ENCODE measurements at regions not wholly inside any gene's neighbourhood (a gene's known extent, or its start where the extent isn't known, plus 50 kb on each side); places are given as distances from the start of the nearest gene placed in this dataset.

GRCh38 chr11:80868831-80869230, 1428.0 kb upstream of the TENM4 start:
- no peak for DNase-seq
- H3K36me3 Mint-ChIP-seq (ENCODE audit: insufficient read depth in 1 of 3, low read depth in 3 of 3) = no peaks in the 10 kb centered on the region
- H2BK20ac ChIP-seq (ENCODE audit: low read depth, low read length, poor library complexity, severe bottlenecking) = no peak overlapping the region
- no peaks in the 10 kb centered on the region for H3K79me2 ChIP-seq (ENCODE audit: insufficient read depth, low read length)
- no peak overlapping the region for H3K9ac ChIP-seq (ENCODE audit: extremely low read depth, insufficient read length, low read length)
- no peaks in the 10 kb centered on the region for H3K79me1 ChIP-seq (ENCODE audit: insufficient read depth, low read depth, low read length, poor library complexity, severe bottlenecking)
- WGBS (ENCODE audit: extremely low coverage, insufficient read length, low lambda C conversion rate) = no CpG with 5 or more reads among the region's 1 CpG
- H2BK15ac ChIP-seq (ENCODE audit: low read depth, low read length) = no peak overlapping the region
- no peak overlapping the region for H2BK12ac ChIP-seq (ENCODE audit: insufficient read length, low read depth, low read length)
- H3T11ph ChIP-seq (ENCODE audit: low read length) = no peak overlapping the region
- H4K8ac ChIP-seq (replicated peaks; ENCODE audit: insufficient read length, low read depth, low read length) = no peak overlapping the region
- H3K27me3 Mint-ChIP-seq (ENCODE audit: low read depth) = no peaks in the 10 kb centered on the region
- H3K27ac ChIP-seq (ENCODE audit: insufficient read length, low read depth, low read length) = no peak overlapping the region
- TF ChIP-seq CTCF (conservative IDR thresholded peaks at IDR 0.05) = no peak
- H2BK5ac ChIP-seq (ENCODE audit: insufficient read length, low read length) = no peak overlapping the region
- no peak overlapping the region for H4K91ac ChIP-seq (ENCODE audit: insufficient read length, low read depth, low read length)
- no peak overlapping the region for H3K4me2 ChIP-seq (ENCODE audit: insufficient read depth, insufficient read length, low read length)
- no peak overlapping the region for H2BK120ac ChIP-seq (ENCODE audit: low read depth, low read length, poor library complexity, severe bottlenecking)
- no peaks in the 10 kb centered on the region for H3K27me3 ChIP-seq (ENCODE audit: insufficient read depth, low read length)
- no peak overlapping the region for H3K27ac Mint-ChIP-seq
- H3K4ac ChIP-seq (ENCODE audit: low read depth, low read length) = no peak overlapping the region
- H3K4me1 ChIP-seq (ENCODE audit: insufficient read depth, low read length) = no peaks in the 10 kb centered on the region
- no peak overlapping the region for H4K5ac ChIP-seq (ENCODE audit: insufficient read length, low read depth, low read length)
- H2AK5ac ChIP-seq (ENCODE audit: insufficient read length, low read length) = no peak overlapping the region
- no peak overlapping the region for H3K18ac ChIP-seq (ENCODE audit: insufficient read length, low read depth, low read length)
- H4K20me1 ChIP-seq (ENCODE audit: control insufficient read depth, insufficient read depth, insufficient read length) = no peaks in the 10 kb centered on the region
- H3K23ac ChIP-seq (ENCODE audit: insufficient read length, low read depth, low read length) = no peak overlapping the region
- H3K23me2 ChIP-seq (ENCODE audit: insufficient read length, low read depth, low read length, poor library complexity, severe bottlenecking) = no peaks in the 10 kb centered on the region
- no peak overlapping the region for H3K4me3 Mint-ChIP-seq
- no peaks in the 10 kb centered on the region for H3K4me1 Mint-ChIP-seq
- no peaks in the 10 kb centered on the region for H3K9me3 ChIP-seq (ENCODE audit: control insufficient read depth, low read depth, low read length)
- H3K14ac ChIP-seq (ENCODE audit: insufficient read depth, low read length) = no peak overlapping the region
- H3K56ac ChIP-seq (ENCODE audit: insufficient read length, low read depth, low read length) = no peak overlapping the region
- H3K9me3 Mint-ChIP-seq = no peaks in the 10 kb centered on the region
- no peak overlapping the region for H2AFZ ChIP-seq (ENCODE audit: low read length)

Data from H9 (cell line).